ENCODE measurements at regions not wholly inside any gene's neighbourhood (a gene's known extent, or its start where the extent isn't known, plus 50 kb on each side); places are given as distances from the start of the nearest gene placed in this dataset.

DNA sequence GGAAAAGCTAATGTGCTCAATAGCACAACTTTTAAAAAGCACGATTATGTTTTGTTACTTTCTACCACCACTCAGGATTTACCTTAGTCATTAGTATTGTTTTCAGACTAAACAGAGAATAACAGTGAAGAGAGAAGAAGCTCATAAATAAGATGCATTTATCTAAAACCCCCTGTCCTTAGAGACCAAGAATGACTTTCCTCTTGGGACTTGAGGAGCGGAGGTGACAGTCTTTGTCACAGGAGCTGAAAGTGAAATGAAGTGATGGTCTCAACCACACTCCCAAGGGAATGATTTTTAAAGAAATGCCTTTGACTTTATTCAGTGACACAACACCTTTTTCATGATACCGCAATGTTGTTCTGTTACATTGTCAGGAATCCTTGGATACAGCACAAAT lies 190.6 kb upstream of the NBEA start:
- TF ChIP-seq, protein P1, sequence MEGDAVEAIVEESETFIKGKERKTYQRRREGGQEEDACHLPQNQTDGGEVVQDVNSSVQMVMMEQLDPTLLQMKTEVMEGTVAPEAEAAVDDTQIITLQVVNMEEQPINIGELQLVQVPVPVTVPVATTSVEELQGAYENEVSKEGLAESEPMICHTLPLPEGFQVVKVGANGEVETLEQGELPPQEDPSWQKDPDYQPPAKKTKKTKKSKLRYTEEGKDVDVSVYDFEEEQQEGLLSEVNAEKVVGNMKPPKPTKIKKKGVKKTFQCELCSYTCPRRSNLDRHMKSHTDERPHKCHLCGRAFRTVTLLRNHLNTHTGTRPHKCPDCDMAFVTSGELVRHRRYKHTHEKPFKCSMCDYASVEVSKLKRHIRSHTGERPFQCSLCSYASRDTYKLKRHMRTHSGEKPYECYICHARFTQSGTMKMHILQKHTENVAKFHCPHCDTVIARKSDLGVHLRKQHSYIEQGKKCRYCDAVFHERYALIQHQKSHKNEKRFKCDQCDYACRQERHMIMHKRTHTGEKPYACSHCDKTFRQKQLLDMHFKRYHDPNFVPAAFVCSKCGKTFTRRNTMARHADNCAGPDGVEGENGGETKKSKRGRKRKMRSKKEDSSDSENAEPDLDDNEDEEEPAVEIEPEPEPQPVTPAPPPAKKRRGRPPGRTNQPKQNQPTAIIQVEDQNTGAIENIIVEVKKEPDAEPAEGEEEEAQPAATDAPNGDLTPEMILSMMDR (IDR thresholded peaks at IDR 0.05; ENCODE audit: low read depth, low read length), result no peak
- TF ChIP-seq EZH2phosphoT487 (IDR thresholded peaks at IDR 0.05; ENCODE audit: low read depth), result no peak

Measured in OCI-LY3 (cell line).